HG03280 (cell line): ENCODE measurements at regions not wholly inside any gene's neighbourhood (a gene's known extent, or its start where the extent isn't known, plus 50 kb on each side); places are given as distances from the start of the nearest gene placed in this dataset.

ENCODE experiments used
- ATAC-seq: cut with Tn5 transposase; IDR thresholded peaks from one replicate; pipeline ENCODE4 v1.9.1; 2021; ENCODE audit warnings: mild to moderate bottlenecking, moderate library complexity; ENCODE audit not compliant: unreplicated experiment

GRCh38 chr12:126051611-126052107, 986.4 kb downstream of the AACS start:
- ATAC-seq, result no peak

- no peak for ATAC-seq
Observed at GRCh38 chr12:126055521-126055920, 990.3 kb downstream of the AACS start.

- ATAC-seq, result no peak
Observed at GRCh38 chr12:126061777-126062176, 996.5 kb downstream of the AACS start.

GRCh38 chr12:126064028-126064427, 998.8 kb downstream of the AACS start:
- ATAC-seq, result no peak

GRCh38 chr12:126067626-126068329, 1002.5 kb downstream of the AACS start:
- ATAC-seq, result no peak

GRCh38 chr12:126069549-126070165, 1004.4 kb downstream of the AACS start:
- no peak for ATAC-seq

GRCh38 chr12:126076515-126076914, 1011.3 kb downstream of the AACS start:
- ATAC-seq, result no peak

GRCh38 chr12:126083926-126084325, 1018.7 kb downstream of the AACS start:
- no peak for ATAC-seq

GRCh38 chr12:126084480-126084879, 1019.2 kb downstream of the AACS start:
- no peak for ATAC-seq

GRCh38 chr12:126086242-126086641, 1021.0 kb downstream of the AACS start:
- no peak for ATAC-seq

GRCh38 chr12:126087692-126088091, 1022.5 kb downstream of the AACS start:
- no peak for ATAC-seq

GRCh38 chr12:126093908-126094307, 1028.7 kb downstream of the AACS start:
- ATAC-seq, result no peak

GRCh38 chr12:126095748-126096510, 1030.7 kb downstream of the AACS start:
- ATAC-seq, result no peak

GRCh38 chr12:126106706-126107105, 1041.5 kb downstream of the AACS start:
- ATAC-seq, result no peak

GRCh38 chr12:126107659-126108058, 1042.4 kb downstream of the AACS start:
- no peak for ATAC-seq

GRCh38 chr12:126108247-126108646, 1043.0 kb downstream of the AACS start:
- no peak for ATAC-seq

GRCh38 chr12:126112141-126112540, 1046.9 kb downstream of the AACS start:
- no peak for ATAC-seq

GRCh38 chr12:126112849-126113248, 1047.6 kb downstream of the AACS start:
- ATAC-seq, result no peak

- ATAC-seq, result no peak
Observed at GRCh38 chr12:126114441-126114840, 1049.2 kb downstream of the AACS start.

GRCh38 chr12:126117502-126117901, 1052.3 kb downstream of the AACS start:
- no peak for ATAC-seq

GRCh38 chr12:126139355-126139754, 1074.1 kb downstream of the AACS start:
- ATAC-seq, result no peak

- ATAC-seq, result no peak
Observed at GRCh38 chr12:126144603-126145002, 1079.4 kb downstream of the AACS start.
